Smooth muscle cell (in vitro differentiated cells): ENCODE measurements at regions not wholly inside any gene's neighbourhood (a gene's known extent, or its start where the extent isn't known, plus 50 kb on each side); places are given as distances from the start of the nearest gene placed in this dataset.
A peak's percentile ranks its signal among the peaks of the same experiment; 100 is the strongest.

Source experiments
- DNase-seq: peaks from one replicate; lab custom pipeline; 2025; ENCODE audit not compliant: unreplicated experiment; lab: John Stamatoyannopoulos, UW
- H2AFZ ChIP-seq: fragments of 200-600 bp; sonication (generic); 2 replicates; pipeline ENCODE4 v1.6.0; 2016; ENCODE audit warnings: antibody characterized with exemption, low read depth, mild to moderate bottlenecking
- H3F3A ChIP-seq: fragments of 200-600 bp; sonication (generic); 2 replicates; pipeline ENCODE4 v1.6.0; 2017; ENCODE audit warnings: antibody characterized with exemption, low read depth
- H3K27ac ChIP-seq: fragments of 200-600 bp; sonication (generic); 2 replicates; pipeline ENCODE4 v1.5.1; 2016; ENCODE audit warnings: low read depth, mild to moderate bottlenecking
- H3K27me3 ChIP-seq: fragments of 200-600 bp; sonication (generic); 2 replicates; pipeline ENCODE4 v1.6.1; 2016; ENCODE audit warnings: low read depth, mild to moderate bottlenecking
- H3K36me3 ChIP-seq: fragments of 200-600 bp; sonication (generic); 2 replicates; pipeline ENCODE4 v1.5.1; 2016; ENCODE audit warnings: low read depth
- H3K4me1 ChIP-seq: fragments of 200-600 bp; sonication (generic); 2 replicates; pipeline ENCODE4 v1.5.1; 2016; ENCODE audit warnings: low read depth
- H3K4me2 ChIP-seq: fragments of 200-600 bp; sonication (generic); 2 replicates; pipeline ENCODE4 v1.6.0; 2016; ENCODE audit warnings: mild to moderate bottlenecking
- H3K4me3 ChIP-seq: fragments of 200-600 bp; sonication (generic); 2 replicates; pipeline ENCODE4 v1.5.1; 2016; ENCODE audit warnings: mild to moderate bottlenecking
- H3K79me2 ChIP-seq: fragments of 200-600 bp; sonication (generic); 2 replicates; pipeline ENCODE4 v1.6.0; 2016; ENCODE audit warnings: low read depth, mild to moderate bottlenecking
- H3K9ac ChIP-seq: fragments of 200-600 bp; sonication (generic); 2 replicates; pipeline ENCODE4 v1.6.0; 2016; ENCODE audit warnings: low read depth
- H3K9me3 ChIP-seq: fragments of 200-600 bp; sonication (generic); replicated peaks from 2 replicates; pipeline ENCODE4 v1.5.1; 2016; ENCODE audit warnings: low read depth
- H4K20me1 ChIP-seq: fragments of 200-600 bp; sonication (generic); 2 replicates; pipeline ENCODE4 v1.6.0; 2016; ENCODE audit warnings: low read depth
- WGBS: methylation state at CpG from one replicate; pipeline ENCODE4 v1.1.7; 2016; ENCODE audit warnings: low lambda C conversion rate; 5-methylcytosine and 5-hydroxymethylcytosine counted together
- TF ChIP-seq, protein P1 (sequence below): fragments of 200-600 bp; sonication (generic); IDR thresholded peaks from 2 replicates; pipeline ENCODE4 v1.5.1; 2017; ENCODE audit warnings: borderline replicate concordance, mild to moderate bottlenecking, antibody characterized with exemption; ENCODE audit not compliant: insufficient read depth, poor library complexity, severe bottlenecking

DNA sequence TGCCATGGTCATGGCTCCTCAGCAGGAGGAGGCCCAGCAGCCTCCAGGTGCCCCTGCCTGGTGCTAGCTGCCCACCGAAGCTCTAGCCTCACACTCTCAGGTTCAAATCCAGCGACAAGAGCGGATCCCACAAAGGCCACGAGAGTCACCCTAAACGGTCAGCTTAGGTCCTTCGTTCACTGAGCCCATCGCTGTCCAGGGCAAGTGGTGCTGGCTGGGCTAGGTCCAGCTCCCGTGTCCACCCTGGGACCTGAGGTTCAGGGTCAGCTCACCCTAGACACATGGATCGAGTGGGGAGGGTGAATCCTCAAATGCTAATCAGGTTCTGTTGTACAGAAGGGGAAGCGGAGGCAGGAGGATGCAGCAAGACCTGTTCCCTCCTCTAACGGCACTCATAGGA is 171.9 kb upstream of the SULF2 start:
- no peaks in the 10 kb centered on the region for H3K9me3 ChIP-seq
- H3K36me3 ChIP-seq = no peaks in the 10 kb centered on the region
- no peak overlapping the region for H3K4me2 ChIP-seq
- no peak overlapping the region for H3K27ac ChIP-seq
- DNase-seq = no peak
- no peaks in the 10 kb centered on the region for H3K79me2 ChIP-seq
- H4K20me1 ChIP-seq = no peaks in the 10 kb centered on the region
- peaks cover under 1% of the 10 kb centered on the region for H3F3A ChIP-seq
- no peak overlapping the region for H3K9ac ChIP-seq
- H3K4me3 ChIP-seq = no peak overlapping the region
- no peaks in the 10 kb centered on the region for H3K4me1 ChIP-seq
- H3K27me3 ChIP-seq = no peaks in the 10 kb centered on the region
- TF ChIP-seq, protein P1, sequence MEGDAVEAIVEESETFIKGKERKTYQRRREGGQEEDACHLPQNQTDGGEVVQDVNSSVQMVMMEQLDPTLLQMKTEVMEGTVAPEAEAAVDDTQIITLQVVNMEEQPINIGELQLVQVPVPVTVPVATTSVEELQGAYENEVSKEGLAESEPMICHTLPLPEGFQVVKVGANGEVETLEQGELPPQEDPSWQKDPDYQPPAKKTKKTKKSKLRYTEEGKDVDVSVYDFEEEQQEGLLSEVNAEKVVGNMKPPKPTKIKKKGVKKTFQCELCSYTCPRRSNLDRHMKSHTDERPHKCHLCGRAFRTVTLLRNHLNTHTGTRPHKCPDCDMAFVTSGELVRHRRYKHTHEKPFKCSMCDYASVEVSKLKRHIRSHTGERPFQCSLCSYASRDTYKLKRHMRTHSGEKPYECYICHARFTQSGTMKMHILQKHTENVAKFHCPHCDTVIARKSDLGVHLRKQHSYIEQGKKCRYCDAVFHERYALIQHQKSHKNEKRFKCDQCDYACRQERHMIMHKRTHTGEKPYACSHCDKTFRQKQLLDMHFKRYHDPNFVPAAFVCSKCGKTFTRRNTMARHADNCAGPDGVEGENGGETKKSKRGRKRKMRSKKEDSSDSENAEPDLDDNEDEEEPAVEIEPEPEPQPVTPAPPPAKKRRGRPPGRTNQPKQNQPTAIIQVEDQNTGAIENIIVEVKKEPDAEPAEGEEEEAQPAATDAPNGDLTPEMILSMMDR = no peak
- no peak overlapping the region for H2AFZ ChIP-seq
- 97% methylated on average over 11 of the region's 11 CpGs for WGBS

- 57% methylated on average over 19 of the region's 19 CpGs for WGBS
- H3K4me1 ChIP-seq = no peaks in the 10 kb centered on the region
- no peak overlapping the region for H3K4me3 ChIP-seq
- no peaks in the 10 kb centered on the region for H4K20me1 ChIP-seq
- peaks cover 7% of the 10 kb centered on the region for H3F3A ChIP-seq
- no peak overlapping the region for H3K27ac ChIP-seq
- no peaks in the 10 kb centered on the region for H3K9me3 ChIP-seq
- TF ChIP-seq, protein P1 = no peak
- no peak for DNase-seq
- H3K4me2 ChIP-seq = no peak overlapping the region
- H3K9ac ChIP-seq = no peak overlapping the region
- no peak overlapping the region for H2AFZ ChIP-seq
- H3K79me2 ChIP-seq = no peaks in the 10 kb centered on the region
- no peaks in the 10 kb centered on the region for H3K27me3 ChIP-seq
- no peaks in the 10 kb centered on the region for H3K36me3 ChIP-seq
These were observed 171.2 kb upstream of the SULF2 start for GRCh38 chr20:47956268-47956995.

- TF ChIP-seq, protein P1 = no peak
- no peaks in the 10 kb centered on the region for H3K27me3 ChIP-seq
- H4K20me1 ChIP-seq = no peaks in the 10 kb centered on the region
- WGBS = 95% methylated on average over 6 of the region's 6 CpGs
- H3K4me3 ChIP-seq = no peak overlapping the region
- no peak overlapping the region for H3K4me2 ChIP-seq
- H3F3A ChIP-seq = peaks cover 12% of the 10 kb centered on the region
- H2AFZ ChIP-seq = no peak overlapping the region
- H3K9me3 ChIP-seq = no peaks in the 10 kb centered on the region
- H3K27ac ChIP-seq = no peak overlapping the region
- no peaks in the 10 kb centered on the region for H3K4me1 ChIP-seq
- H3K9ac ChIP-seq = no peak overlapping the region
- no peaks in the 10 kb centered on the region for H3K79me2 ChIP-seq
- no peak for DNase-seq
- no peaks in the 10 kb centered on the region for H3K36me3 ChIP-seq
These were observed 168.2 kb upstream of the SULF2 start for GRCh38 chr20:47953471-47953870.

GRCh38 chr20:47952023-47952564 is 166.8 kb upstream of the SULF2 start:
- no peaks in the 10 kb centered on the region for H3K79me2 ChIP-seq
- TF ChIP-seq, protein P1 = no peak
- H4K20me1 ChIP-seq = no peaks in the 10 kb centered on the region
- H3K4me1 ChIP-seq = no peaks in the 10 kb centered on the region
- H3K27ac ChIP-seq = peak overlapping the region; percentile 65
- peak overlapping the region; percentile 14 for H3K4me2 ChIP-seq
- H3K27me3 ChIP-seq = no peaks in the 10 kb centered on the region
- H3F3A ChIP-seq = peaks cover 12% of the 10 kb centered on the region
- 83% methylated on average over 9 of the region's 9 CpGs for WGBS
- DNase-seq = no peak
- H3K4me3 ChIP-seq = no peak overlapping the region
- H3K36me3 ChIP-seq = no peaks in the 10 kb centered on the region
- H3K9me3 ChIP-seq = no peaks in the 10 kb centered on the region
- H3K9ac ChIP-seq = no peak overlapping the region
- no peak overlapping the region for H2AFZ ChIP-seq
